Colonic mucosa (tissue), 4 donors: ENCODE measurements at regions not wholly inside any gene's neighbourhood (a gene's known extent, or its start where the extent isn't known, plus 50 kb on each side); places are given as distances from the start of the nearest gene placed in this dataset.

ENCODE experiments used
- DNase-seq: peaks from one replicate; pipeline ENCODE4 v3.0.0-alpha.2; 2020
- H3K27ac ChIP-seq: fragments of 200-600 bp; one replicate; pipeline ENCODE4 v1.8.0; 2021
- H3K27me3 ChIP-seq: fragments of 200-600 bp; one replicate; pipeline ENCODE4 v1.8.0; 2021
- H3K36me3 ChIP-seq: fragments of 200-600 bp; one replicate; pipeline ENCODE4 v1.8.0; 2021
- H3K4me1 ChIP-seq: fragments of 200-600 bp; one replicate; pipeline ENCODE4 v1.8.0; 2021; ENCODE audit warnings: mild to moderate bottlenecking
- H3K4me3 ChIP-seq: fragments of 200-600 bp; one replicate; pipeline ENCODE4 v1.8.0; 2021
- H3K9ac ChIP-seq, 2 donors: one replicate each; pipeline ENCODE4 v1.7.0; 2013; ENCODE audit warnings: control low read depth in 2 of 2, low read depth in 2 of 2, low read length in 2 of 2
- H3K9me3 ChIP-seq: fragments of 200-600 bp; one replicate; pipeline ENCODE4 v1.8.0; 2021
- intact Hi-C: fragments of 100-400 bp; cut with DNase I; formaldehyde crosslinking; loops from one replicate; pipeline ENCODE4 v1.14.1; 2022
- TF ChIP-seq, protein P1 (sequence below): fragments of 200-600 bp; IDR thresholded peaks from one replicate; pipeline ENCODE4 v1.8.0; 2022; ENCODE audit warnings: antibody characterized with exemption, mild to moderate bottlenecking
- donor health status: healthy.
- donor health status: DM: no; HTN: no; CAD: no.
- donor health status: DM: no; HTN: no; CAD: no.

- peak overlapping the region; percentile 30 for H3K4me3 ChIP-seq
- H3K9ac ChIP-seq, result no peak overlapping the region
- H3K9me3 ChIP-seq, result no peaks in the 10 kb centered on the region
- intact Hi-C loops, result no loop called here
- no peak overlapping the region for H3K27ac ChIP-seq
- H3K27me3 ChIP-seq, result peaks cover 38% of the 10 kb centered on the region
- TF ChIP-seq, protein P1, sequence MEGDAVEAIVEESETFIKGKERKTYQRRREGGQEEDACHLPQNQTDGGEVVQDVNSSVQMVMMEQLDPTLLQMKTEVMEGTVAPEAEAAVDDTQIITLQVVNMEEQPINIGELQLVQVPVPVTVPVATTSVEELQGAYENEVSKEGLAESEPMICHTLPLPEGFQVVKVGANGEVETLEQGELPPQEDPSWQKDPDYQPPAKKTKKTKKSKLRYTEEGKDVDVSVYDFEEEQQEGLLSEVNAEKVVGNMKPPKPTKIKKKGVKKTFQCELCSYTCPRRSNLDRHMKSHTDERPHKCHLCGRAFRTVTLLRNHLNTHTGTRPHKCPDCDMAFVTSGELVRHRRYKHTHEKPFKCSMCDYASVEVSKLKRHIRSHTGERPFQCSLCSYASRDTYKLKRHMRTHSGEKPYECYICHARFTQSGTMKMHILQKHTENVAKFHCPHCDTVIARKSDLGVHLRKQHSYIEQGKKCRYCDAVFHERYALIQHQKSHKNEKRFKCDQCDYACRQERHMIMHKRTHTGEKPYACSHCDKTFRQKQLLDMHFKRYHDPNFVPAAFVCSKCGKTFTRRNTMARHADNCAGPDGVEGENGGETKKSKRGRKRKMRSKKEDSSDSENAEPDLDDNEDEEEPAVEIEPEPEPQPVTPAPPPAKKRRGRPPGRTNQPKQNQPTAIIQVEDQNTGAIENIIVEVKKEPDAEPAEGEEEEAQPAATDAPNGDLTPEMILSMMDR, result no peak
- H3K4me1 ChIP-seq, result no peaks in the 10 kb centered on the region
- no peaks in the 10 kb centered on the region for H3K36me3 ChIP-seq
- no peak for DNase-seq
Observed at GRCh38 chr12:100715976-100716944, 78.3 kb upstream of the ANO4 start.

GRCh38 chr12:100716945-100717732 is 77.4 kb upstream of the ANO4 start:
- DNase-seq, result no peak
- Histone ChIP-seq H3K4me1 (no peaks in the 10 kb centered on the region), H3K27ac (no peak overlapping the region), H3K27me3 (peaks cover 38% of the 10 kb centered on the region), H3K9me3 (no peaks in the 10 kb centered on the region), H3K36me3 (no peaks in the 10 kb centered on the region), H3K9ac (no peak overlapping the region), H3K4me3 (peak overlapping the region; percentile 30)
- intact Hi-C loops, result no loop called here
- TF ChIP-seq, protein P1, result no peak

- TF ChIP-seq, protein P1, result no peak
- H3K9me3 ChIP-seq, result no peaks in the 10 kb centered on the region
- no peak overlapping the region for H3K27ac ChIP-seq
- H3K4me1 ChIP-seq, result no peaks in the 10 kb centered on the region
- H3K4me3 ChIP-seq, result peak overlapping the region; percentile 30
- H3K36me3 ChIP-seq, result no peaks in the 10 kb centered on the region
- H3K27me3 ChIP-seq, result peaks cover 38% of the 10 kb centered on the region
- no peak overlapping the region for H3K9ac ChIP-seq
- intact Hi-C loops, result no loop called here
- no peak for DNase-seq
Observed at GRCh38 chr12:100717733-100718067, 76.9 kb upstream of the ANO4 start.

DNA sequence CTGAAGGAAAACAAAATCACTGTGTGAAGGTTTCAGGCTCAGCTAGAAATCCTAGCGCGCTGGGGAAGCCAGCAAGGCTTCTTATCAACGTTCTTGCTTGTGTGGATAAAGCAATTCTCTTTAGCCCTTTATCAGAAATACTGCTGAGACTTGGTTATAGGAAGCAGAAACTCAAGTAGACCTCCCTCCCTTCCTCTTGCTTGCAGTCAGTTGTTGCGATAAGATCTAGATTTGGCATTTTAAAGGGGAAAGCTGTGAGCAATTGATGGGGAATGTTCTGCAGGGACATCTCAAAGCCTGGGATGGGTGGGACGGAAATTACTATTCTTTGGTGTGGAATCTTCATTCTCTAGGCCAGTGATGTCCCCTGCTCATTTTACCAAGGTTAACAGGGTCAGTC is 76.4 kb upstream of the ANO4 start:
- TF ChIP-seq, protein P1, result no peak
- no peak for DNase-seq
- Histone ChIP-seq H3K9me3 (no peaks in the 10 kb centered on the region), H3K4me3 (no peak overlapping the region), H3K4me1 (no peaks in the 10 kb centered on the region), H3K9ac (no peak overlapping the region), H3K27me3 (peaks cover 38% of the 10 kb centered on the region), H3K27ac (no peak overlapping the region), H3K36me3 (no peaks in the 10 kb centered on the region)
- intact Hi-C loops, result no loop called here

DNA sequence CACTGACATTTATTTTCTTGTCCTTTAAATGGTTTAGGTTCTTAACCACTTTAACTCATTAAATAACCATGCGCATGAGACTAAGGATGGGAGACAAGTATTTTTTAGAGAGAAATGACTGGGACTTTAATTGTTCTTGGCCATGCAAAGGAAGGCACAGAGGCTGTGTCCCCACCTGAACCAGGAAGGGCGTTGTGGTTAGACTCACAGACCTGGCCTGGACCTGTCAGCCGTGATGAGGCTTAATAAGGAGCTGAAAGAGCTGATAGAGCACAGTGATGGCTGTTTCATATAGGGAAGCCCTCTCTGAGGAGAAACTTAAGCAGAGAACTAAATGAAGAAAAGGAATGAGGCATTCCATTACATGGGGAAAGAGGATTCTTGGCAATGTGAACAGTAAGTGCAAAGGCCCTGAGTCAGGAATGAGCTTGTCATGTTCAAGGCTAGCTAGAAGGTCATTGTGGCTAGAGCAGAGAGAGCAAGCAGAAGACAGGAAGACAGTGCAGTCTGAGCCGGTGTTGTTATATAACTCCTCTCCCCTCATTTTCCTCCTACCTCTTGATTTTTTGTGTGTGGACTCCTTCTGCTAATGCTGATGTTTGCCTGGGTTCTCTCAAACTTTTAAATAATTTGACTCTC is 74.4 kb upstream of the ANO4 start:
- Histone ChIP-seq H3K9me3 (no peaks in the 10 kb centered on the region), H3K36me3 (no peaks in the 10 kb centered on the region), H3K27me3 (peaks cover 38% of the 10 kb centered on the region), H3K4me1 (no peaks in the 10 kb centered on the region), H3K9ac (no peak overlapping the region), H3K4me3 (no peak overlapping the region), H3K27ac (no peak overlapping the region)
- TF ChIP-seq, protein P1, result no peak
- intact Hi-C loops, result no loop called here
- DNase-seq, result no peak
